H9 (cell line): ENCODE measurements at regions not wholly inside any gene's neighbourhood (a gene's known extent, or its start where the extent isn't known, plus 50 kb on each side); places are given as distances from the start of the nearest gene placed in this dataset.

Source experiments
- DNase-seq: peaks from one replicate; pipeline ENCODE4 v3.0.0-alpha.2; 2017
- H2AFZ ChIP-seq: one replicate; pipeline ENCODE4 v1.6.1; 2013; ENCODE audit warnings: mild to moderate bottlenecking, low read length, control low read depth, moderate library complexity
- H2AK5ac ChIP-seq: 2 replicates; pipeline ENCODE4 v1.6.1; 2013; ENCODE audit warnings: low read length, control low read depth, mixed read lengths; ENCODE audit not compliant: insufficient read length
- H2BK120ac ChIP-seq: one replicate; pipeline ENCODE4 v1.6.1; 2013; ENCODE audit warnings: low read depth, mild to moderate bottlenecking, low read length, control low read depth, inconsistent platforms; ENCODE audit not compliant: poor library complexity, severe bottlenecking
- H2BK12ac ChIP-seq: 2 replicates; pipeline ENCODE4 v1.6.1; 2013; ENCODE audit warnings: low read length, control low read depth, mixed read lengths, low read depth; ENCODE audit not compliant: insufficient read length
- H2BK15ac ChIP-seq: 2 replicates; pipeline ENCODE4 v1.6.1; 2013; ENCODE audit warnings: low read depth, low read length, control low read depth
- H2BK20ac ChIP-seq: one replicate; pipeline ENCODE4 v1.6.1; 2013; ENCODE audit warnings: low read depth, mild to moderate bottlenecking, low read length, control low read depth, inconsistent platforms; ENCODE audit not compliant: poor library complexity, severe bottlenecking
- H2BK5ac ChIP-seq: 2 replicates; pipeline ENCODE4 v1.6.1; 2013; ENCODE audit warnings: low read length, control low read depth, mixed read lengths; ENCODE audit not compliant: insufficient read length
- H3K14ac ChIP-seq: 2 replicates; pipeline ENCODE4 v1.6.1; 2013; ENCODE audit warnings: low read length, control low read depth; ENCODE audit not compliant: insufficient read depth
- H3K18ac ChIP-seq: 2 replicates; pipeline ENCODE4 v1.6.1; 2013; ENCODE audit warnings: low read depth, mild to moderate bottlenecking, mixed read lengths, low read length, control low read depth; ENCODE audit not compliant: insufficient read length
- H3K23ac ChIP-seq: 2 replicates; pipeline ENCODE4 v1.6.1; 2013; ENCODE audit warnings: low read length, control low read depth, mixed read lengths, low read depth; ENCODE audit not compliant: insufficient read length
- H3K23me2 ChIP-seq: 2 replicates; pipeline ENCODE4 v1.6.1; 2013; ENCODE audit warnings: low read depth, mild to moderate bottlenecking, mixed read lengths, low read length, control low read depth; ENCODE audit not compliant: insufficient read length, poor library complexity, severe bottlenecking
- H3K27ac ChIP-seq: 2 replicates; pipeline ENCODE4 v1.5.1; 2013; ENCODE audit warnings: low read length, control low read depth, mixed read lengths, low read depth; ENCODE audit not compliant: insufficient read length
- H3K27me3 ChIP-seq: 2 replicates; pipeline ENCODE4 v1.6.1; 2013; ENCODE audit warnings: low read length, control low read depth, inconsistent platforms; ENCODE audit not compliant: insufficient read depth
- H3K4ac ChIP-seq: 2 replicates; pipeline ENCODE4 v1.6.1; 2013; ENCODE audit warnings: low read depth, mild to moderate bottlenecking, control low read depth, inconsistent platforms, low read length, moderate library complexity
- H3K4me1 ChIP-seq: 2 replicates; pipeline ENCODE4 v1.6.1; 2013; ENCODE audit warnings: low read length, control low read depth, inconsistent platforms; ENCODE audit not compliant: insufficient read depth
- H3K4me2 ChIP-seq: 2 replicates; pipeline ENCODE4 v1.6.1; 2013; ENCODE audit warnings: low read length, control low read depth, mixed read lengths; ENCODE audit not compliant: insufficient read length, insufficient read depth
- H3K56ac ChIP-seq: 2 replicates; pipeline ENCODE4 v1.6.1; 2013; ENCODE audit warnings: low read depth, mild to moderate bottlenecking, mixed read lengths, low read length, control low read depth; ENCODE audit not compliant: insufficient read length
- H3K79me1 ChIP-seq: 2 replicates; pipeline ENCODE4 v1.6.1; 2013; ENCODE audit warnings: low read depth, mild to moderate bottlenecking, moderate library complexity, low read length, control low read depth, inconsistent platforms; ENCODE audit not compliant: insufficient read depth, poor library complexity, severe bottlenecking
- H3K79me2 ChIP-seq: 2 replicates; pipeline ENCODE4 v1.6.1; 2013; ENCODE audit warnings: low read length, control low read depth, inconsistent platforms; ENCODE audit not compliant: insufficient read depth
- H3K9ac ChIP-seq: 2 replicates; pipeline ENCODE4 v1.6.1; 2013; ENCODE audit warnings: low read length, control low read depth, mixed read lengths; ENCODE audit not compliant: insufficient read length; ENCODE audit errors: extremely low read depth
- H3K9me3 ChIP-seq: one replicate; pipeline ENCODE4 v1.6.1; 2013; ENCODE audit warnings: low read depth, low read length, inconsistent platforms; ENCODE audit not compliant: control insufficient read depth
- H3T11ph ChIP-seq: one replicate; pipeline ENCODE4 v1.6.1; 2013; ENCODE audit warnings: mild to moderate bottlenecking, low read length, control low read depth, inconsistent platforms
- H4K20me1 ChIP-seq: one replicate; pipeline ENCODE4 v1.6.1; 2013; ENCODE audit not compliant: control insufficient read depth, insufficient read length, insufficient read depth
- H4K5ac ChIP-seq: 2 replicates; pipeline ENCODE4 v1.6.1; 2013; ENCODE audit warnings: low read depth, mild to moderate bottlenecking, mixed read lengths, low read length, control low read depth; ENCODE audit not compliant: insufficient read length
- H4K8ac ChIP-seq: replicated peaks from 2 replicates; pipeline ENCODE4 v1.6.1; 2013; ENCODE audit warnings: low read length, control low read depth, mixed read lengths, low read depth; ENCODE audit not compliant: insufficient read length
- H4K91ac ChIP-seq: 2 replicates; pipeline ENCODE4 v1.6.1; 2013; ENCODE audit warnings: low read depth, mild to moderate bottlenecking, moderate library complexity, mixed read lengths, low read length, control low read depth; ENCODE audit not compliant: insufficient read length
- H3K27ac Mint-ChIP-seq, 3 experiments: 2 replicates in 2 of 3; 3 replicates in 1 of 3; pipeline ENCODE4 v1.8.0; 2020 to 2021; ENCODE audit warnings: mixed read lengths in 3 of 3, mild to moderate bottlenecking in 1 of 3, moderate library complexity in 1 of 3
- H3K27me3 Mint-ChIP-seq: 2 replicates; pipeline ENCODE4 v1.8.0; 2021; ENCODE audit warnings: low read depth, mild to moderate bottlenecking, moderate library complexity, mixed read lengths
- H3K36me3 Mint-ChIP-seq, 3 experiments: 2 replicates in 2 of 3; 3 replicates in 1 of 3; pipeline ENCODE4 v1.8.0; 2020 to 2021; ENCODE audit warnings: low read depth in 3 of 3, mixed read lengths in 3 of 3; ENCODE audit not compliant: insufficient read depth in 1 of 3
- H3K4me1 Mint-ChIP-seq, 2 experiments: 2 replicates each; pipeline ENCODE4 v1.8.0; 2020; ENCODE audit warnings: mixed read lengths in 2 of 2
- H3K4me3 Mint-ChIP-seq, 2 experiments: 2 replicates in 1 of 2; 3 replicates in 1 of 2; pipeline ENCODE4 v1.8.0; 2020 to 2021; ENCODE audit warnings: mild to moderate bottlenecking in 2 of 2, mixed read lengths in 2 of 2, moderate library complexity in 1 of 2
- H3K9me3 Mint-ChIP-seq, 2 experiments: 2 replicates in 1 of 2; 3 replicates in 1 of 2; pipeline ENCODE4 v1.8.0; 2020; ENCODE audit warnings: mild to moderate bottlenecking in 2 of 2, mixed read lengths in 2 of 2, moderate library complexity in 1 of 2
- WGBS: extraction: QIAGEN DNeasy Blood & Tissue Kit; methylation state at CpG from one replicate; pipeline ENCODE4 v1.1.7; 2013; ENCODE audit warnings: missing lambda C conversion rate, low lambda C conversion rate, mixed read lengths; ENCODE audit not compliant: insufficient read length; ENCODE audit errors: extremely low coverage; 5-methylcytosine and 5-hydroxymethylcytosine counted together
- TF ChIP-seq, protein P1 (sequence below): fragments of 200-600 bp; sonication (generic); conservative IDR thresholded peaks from 3 replicates; pipeline ENCODE4 v1.8.0; 2021; ENCODE audit warnings: antibody characterized with exemption, mild to moderate bottlenecking

DNA sequence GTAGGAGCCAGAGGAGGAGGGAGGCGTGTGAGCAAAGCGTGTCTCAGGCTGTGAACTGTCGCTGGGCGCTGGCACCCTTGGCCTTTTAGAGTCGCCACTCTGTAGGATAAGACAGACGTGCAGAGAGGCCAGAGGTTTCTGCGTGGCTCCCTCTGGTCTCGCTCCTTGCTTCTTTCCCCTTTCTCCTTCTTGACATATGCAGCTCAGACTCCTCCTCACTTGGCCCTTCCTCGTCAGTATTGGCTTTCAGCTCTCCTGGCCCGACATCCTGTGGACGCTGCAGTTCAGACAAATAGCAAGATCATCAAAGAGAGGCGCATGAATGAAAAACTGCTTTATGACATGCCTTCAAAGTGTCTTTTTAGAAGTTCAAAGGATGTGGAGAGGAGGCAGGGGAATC lies 116.8 kb upstream of the SPRY4 start:
- Histone ChIP-seq H2BK15ac (no peak overlapping the region), H3K23ac (no peak overlapping the region), H3K9ac (no peak overlapping the region), H2BK12ac (no peak overlapping the region), H3K9me3 (no peaks in the 10 kb centered on the region), H3T11ph (no peak overlapping the region), H4K5ac (no peak overlapping the region), H2BK5ac (no peak overlapping the region), H2AK5ac (no peak overlapping the region), H3K79me2 (0 out of 2 replicates have a peak, but pooled peaks cover 1% of the 10 kb centered on the region), H4K91ac (no peak overlapping the region), H3K79me1 (no peaks in the 10 kb centered on the region), H3K56ac (no peak overlapping the region), H3K14ac (no peak overlapping the region; the same call in 1 of the 2 replicates), H3K27ac (no peak overlapping the region), H4K20me1 (no peaks in the 10 kb centered on the region), H3K4me2 (no peak overlapping the region), H2AFZ (no peak overlapping the region), H3K27me3 (no peaks in the 10 kb centered on the region), H3K23me2 (no peaks in the 10 kb centered on the region), H3K4me1 (no peaks in the 10 kb centered on the region; the same call in 1 of the 2 replicates), H2BK120ac (no peak overlapping the region), H3K4ac (no peak overlapping the region), H3K18ac (no peak overlapping the region), H2BK20ac (no peak overlapping the region), H4K8ac (no peak overlapping the region)
- no peak overlapping the region for H3K4me3 Mint-ChIP-seq
- no peaks in the 10 kb centered on the region for H3K9me3 Mint-ChIP-seq
- TF ChIP-seq, protein P1, sequence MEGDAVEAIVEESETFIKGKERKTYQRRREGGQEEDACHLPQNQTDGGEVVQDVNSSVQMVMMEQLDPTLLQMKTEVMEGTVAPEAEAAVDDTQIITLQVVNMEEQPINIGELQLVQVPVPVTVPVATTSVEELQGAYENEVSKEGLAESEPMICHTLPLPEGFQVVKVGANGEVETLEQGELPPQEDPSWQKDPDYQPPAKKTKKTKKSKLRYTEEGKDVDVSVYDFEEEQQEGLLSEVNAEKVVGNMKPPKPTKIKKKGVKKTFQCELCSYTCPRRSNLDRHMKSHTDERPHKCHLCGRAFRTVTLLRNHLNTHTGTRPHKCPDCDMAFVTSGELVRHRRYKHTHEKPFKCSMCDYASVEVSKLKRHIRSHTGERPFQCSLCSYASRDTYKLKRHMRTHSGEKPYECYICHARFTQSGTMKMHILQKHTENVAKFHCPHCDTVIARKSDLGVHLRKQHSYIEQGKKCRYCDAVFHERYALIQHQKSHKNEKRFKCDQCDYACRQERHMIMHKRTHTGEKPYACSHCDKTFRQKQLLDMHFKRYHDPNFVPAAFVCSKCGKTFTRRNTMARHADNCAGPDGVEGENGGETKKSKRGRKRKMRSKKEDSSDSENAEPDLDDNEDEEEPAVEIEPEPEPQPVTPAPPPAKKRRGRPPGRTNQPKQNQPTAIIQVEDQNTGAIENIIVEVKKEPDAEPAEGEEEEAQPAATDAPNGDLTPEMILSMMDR, result no peak
- DNase-seq, result no peak
- H3K4me1 Mint-ChIP-seq, result peaks cover 22 to 23% of the 10 kb centered on the region in 2 experiments
- no peaks in the 10 kb centered on the region; a peak in 1 of 7 replicates for H3K36me3 Mint-ChIP-seq
- peak overlapping the region in 1 of 3 experiments; percentile 56; a peak in 1 of 7 replicates for H3K27ac Mint-ChIP-seq
- H3K27me3 Mint-ChIP-seq, result no peaks in the 10 kb centered on the region
- WGBS, result no CpG with 5 or more reads among the region's 12 CpGs
